Activated CD8-positive, alpha-beta memory T cell treated with anti-CD3 and anti-CD28 coated beads for 36 hours (primary cell): ENCODE measurements at regions not wholly inside any gene's neighbourhood (a gene's known extent, or its start where the extent isn't known, plus 50 kb on each side); places are given as distances from the start of the nearest gene placed in this dataset.

ENCODE experiments used
- CTCF ChIA-PET: fragments of 350-600 bp; sonication (Branson Sonifier 250); formaldehyde crosslinking; loops from one replicate; lab custom pipeline; 2021; ENCODE audit warnings: antibody characterized with exemption; lab: Charles Lee
- POLR2A ChIA-PET: fragments of 350-600 bp; sonication (Branson Sonifier 250); formaldehyde crosslinking; loops from one replicate; lab custom pipeline; 2021; ENCODE audit warnings: antibody characterized with exemption; lab: Charles Lee

DNA sequence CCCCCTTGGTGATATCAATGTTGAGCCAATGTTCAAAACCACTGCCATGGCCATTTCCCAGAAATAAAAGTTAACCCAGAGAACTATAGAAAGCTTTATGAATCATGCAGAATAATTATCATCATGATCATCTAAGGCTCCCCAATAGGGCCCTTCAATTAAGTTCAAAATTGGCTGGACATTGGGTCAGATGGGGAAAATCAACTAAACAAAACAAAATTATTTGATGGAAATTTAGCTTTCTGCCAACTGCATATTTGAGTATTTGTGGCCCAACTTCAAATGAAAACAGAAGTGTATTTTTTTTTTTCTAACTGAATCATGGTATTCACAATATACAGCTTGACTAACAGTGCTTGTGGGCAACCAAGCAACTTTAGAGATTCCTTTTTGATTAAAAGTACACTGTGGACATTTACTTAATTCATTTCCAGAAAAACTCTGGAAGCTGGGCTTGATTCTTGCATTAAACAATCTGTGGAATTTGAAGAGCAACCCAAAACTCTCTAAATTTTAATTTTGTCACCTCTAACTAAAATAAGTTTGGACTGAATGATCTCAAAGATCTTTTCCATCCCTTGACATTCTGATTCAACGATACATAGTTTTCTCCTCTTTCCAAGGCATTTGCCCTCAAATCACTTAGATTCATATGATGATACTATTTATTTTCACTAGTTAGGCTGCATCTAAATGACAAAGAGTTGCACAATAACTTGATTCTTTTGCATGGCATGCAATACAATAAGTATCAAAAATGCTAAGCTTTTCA, 203.2 kb downstream of the AHR start:
- CTCF ChIA-PET: no interaction called here

DNA sequence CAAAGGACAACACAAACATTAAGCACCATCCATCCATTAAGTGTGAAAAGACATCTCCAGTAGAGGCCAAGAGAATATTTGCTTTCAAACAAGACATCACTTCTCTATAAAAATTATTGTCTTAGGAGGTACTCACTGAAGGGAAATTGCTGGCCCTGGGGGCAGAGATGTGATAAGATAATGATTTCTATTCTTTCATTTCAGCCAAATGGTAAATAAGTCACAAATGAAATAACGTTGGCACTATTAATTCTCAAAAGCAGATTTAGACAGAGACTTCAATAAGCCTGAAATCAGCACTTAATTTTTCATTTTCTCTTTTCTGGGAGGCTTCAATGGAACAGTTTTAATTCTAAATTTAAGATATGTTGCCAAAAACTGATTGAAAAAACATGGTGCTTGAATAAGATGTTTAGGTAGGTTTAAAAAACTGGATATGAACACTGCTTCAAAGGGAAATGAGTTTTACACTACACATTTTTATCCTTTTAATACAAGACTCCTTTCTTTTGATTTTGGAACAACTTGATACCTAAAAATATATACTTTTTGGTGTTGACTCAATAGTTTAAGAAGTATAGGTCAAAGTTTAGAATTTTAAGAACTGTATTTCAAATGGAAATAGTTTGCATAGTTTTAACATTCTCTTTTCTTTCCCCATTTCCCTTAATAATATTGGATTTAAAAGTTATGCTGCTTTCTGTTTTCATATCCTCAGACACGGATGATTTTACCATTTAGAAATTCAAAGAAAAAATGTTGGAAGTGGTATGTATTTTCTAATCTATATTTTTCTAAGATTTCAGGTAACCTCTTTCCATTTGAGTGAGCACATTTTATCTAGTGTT, 204.0 kb downstream of the AHR start:
- POLR2A ChIA-PET: no interaction called here

More for the DNA sequence above, 203.2 kb downstream of the AHR start:
- POLR2A ChIA-PET: no interaction called here

GRCh38 chr7:17506095-17506494, 207.6 kb downstream of the AHR start:
- CTCF ChIA-PET: interaction anchor here (1.5 kb wide), 1 partner anchor 10 kb away, joined by 4 read pairs; no protein-coding TSS in a partner anchor
- POLR2A ChIA-PET: no interaction called here

More for the DNA sequence above, 204.0 kb downstream of the AHR start:
- CTCF ChIA-PET: no interaction called here

DNA sequence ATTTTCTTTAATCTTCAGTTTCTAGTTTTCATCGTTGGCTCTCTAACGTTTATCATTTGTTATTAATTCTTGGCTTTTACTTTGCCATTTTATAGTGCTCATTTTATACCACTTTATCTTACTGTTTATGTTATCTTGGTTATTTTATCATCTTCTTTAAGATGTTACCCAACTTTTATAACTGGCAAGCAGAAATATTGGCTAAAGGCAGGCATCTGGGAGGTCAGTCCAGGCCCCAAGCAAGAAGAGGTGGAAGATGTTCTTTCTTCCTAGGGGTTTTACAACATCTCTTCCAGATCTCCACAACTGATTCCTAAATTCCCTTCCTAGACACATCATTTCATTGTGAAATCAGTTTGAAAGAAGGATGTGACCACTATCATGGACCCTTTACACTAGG, 208.1 kb downstream of the AHR start:
- ChIA-PET POLR2A (no interaction called here), CTCF (interaction anchor here (1.5 kb wide), 1 partner anchor 10 kb away, joined by 4 read pairs; no protein-coding TSS in a partner anchor)

- CTCF ChIA-PET: no interaction called here
These were observed 209.3 kb downstream of the AHR start for GRCh38 chr7:17507717-17508116.

DNA sequence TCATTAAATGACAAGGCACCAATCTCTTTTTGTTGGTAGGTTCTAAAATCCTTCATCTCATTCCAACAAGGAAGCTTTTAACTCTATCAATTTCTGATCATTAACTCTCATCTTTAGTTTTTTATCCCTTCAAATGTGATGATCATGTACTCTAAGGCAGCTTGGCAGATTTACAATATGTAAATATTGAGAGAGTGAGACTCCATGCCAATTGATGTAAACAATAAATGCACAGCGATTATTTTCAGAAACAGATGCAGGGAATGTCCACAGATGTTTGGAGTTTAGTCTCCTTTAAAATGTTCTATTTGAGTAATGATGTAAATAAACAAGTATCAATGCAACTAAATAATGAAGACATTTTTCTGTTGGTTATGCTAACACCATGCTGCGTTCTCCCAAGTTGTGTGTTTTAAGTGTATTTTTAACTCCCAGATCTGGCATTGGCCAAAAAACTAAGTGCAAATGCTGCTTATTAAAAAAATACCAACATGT, 213.8 kb downstream of the AHR start:
- ChIA-PET POLR2A (no interaction called here), CTCF (no interaction called here)

More at GRCh38 chr7:17507717-17508116, 209.3 kb downstream of the AHR start:
- POLR2A ChIA-PET: no interaction called here

GRCh38 chr7:17516771-17517170, 218.3 kb downstream of the AHR start:
- CTCF ChIA-PET: no interaction called here
- POLR2A ChIA-PET: no interaction called here

- CTCF ChIA-PET: no interaction called here
- POLR2A ChIA-PET: no interaction called here
These were observed 222.5 kb downstream of the AHR start for GRCh38 chr7:17520941-17521340.

DNA sequence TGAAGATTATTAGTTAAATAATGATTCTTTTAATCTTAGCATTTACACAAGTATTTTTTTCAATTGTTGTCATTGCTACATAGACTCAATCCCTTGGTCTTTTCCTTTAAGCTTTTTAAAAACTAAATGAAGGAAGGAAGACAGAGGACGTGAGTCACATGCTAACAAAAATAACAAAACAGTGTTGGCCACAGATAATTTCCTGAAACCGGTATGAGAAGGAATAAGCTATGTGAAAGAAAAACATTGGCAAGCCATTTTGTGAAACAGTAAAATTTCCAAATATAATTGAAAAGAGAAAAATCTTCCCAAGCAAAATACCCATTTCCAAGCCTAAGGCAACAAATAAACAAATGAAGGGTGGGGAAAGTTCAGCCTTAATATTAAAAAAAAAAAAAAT, 223.0 kb downstream of the AHR start:
- CTCF ChIA-PET: no interaction called here
- POLR2A ChIA-PET: no interaction called here

DNA sequence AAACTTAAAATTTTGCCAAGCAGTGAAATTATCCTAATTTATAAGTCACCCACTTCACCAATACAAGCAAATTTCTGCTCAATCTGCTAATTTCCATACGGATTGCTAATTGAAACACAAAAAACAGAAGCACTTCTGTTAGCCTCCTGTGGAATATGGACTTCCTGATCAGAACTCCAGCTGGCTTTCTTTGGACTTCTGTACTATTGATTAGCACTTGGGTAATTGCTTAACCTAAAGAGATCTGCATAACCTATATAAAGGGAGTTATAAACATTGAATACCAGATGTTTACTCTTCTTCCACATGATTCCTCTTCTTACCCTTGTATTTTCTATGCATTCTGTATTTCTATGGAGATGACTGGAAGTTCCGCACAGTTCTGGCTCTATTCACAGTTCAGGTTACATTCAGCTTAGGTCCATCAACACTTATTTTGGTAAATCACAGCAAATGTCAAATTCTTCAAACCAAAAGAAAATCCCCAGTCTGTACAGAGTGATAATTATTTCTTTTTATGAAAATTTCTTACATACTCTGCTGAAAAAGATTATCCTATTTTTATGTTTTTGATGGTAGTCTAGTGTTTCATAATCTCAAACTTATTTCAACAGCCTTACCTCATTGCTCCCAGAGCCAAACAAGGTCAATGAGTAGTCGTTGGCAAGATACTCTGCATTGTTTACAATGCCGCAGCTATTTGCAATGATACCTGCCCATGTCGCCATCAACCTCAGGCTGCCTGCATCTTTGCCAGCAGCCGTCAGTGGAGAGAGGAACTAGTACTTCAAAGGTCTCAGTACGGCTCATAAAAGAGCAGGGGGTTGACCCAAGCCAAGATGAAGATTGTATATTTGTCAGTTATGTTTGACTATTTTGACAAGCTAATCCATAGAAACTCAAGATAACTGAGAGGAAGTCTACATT, 225.6 kb downstream of the AHR start:
- POLR2A ChIA-PET: no interaction called here
- CTCF ChIA-PET: no interaction called here

DNA sequence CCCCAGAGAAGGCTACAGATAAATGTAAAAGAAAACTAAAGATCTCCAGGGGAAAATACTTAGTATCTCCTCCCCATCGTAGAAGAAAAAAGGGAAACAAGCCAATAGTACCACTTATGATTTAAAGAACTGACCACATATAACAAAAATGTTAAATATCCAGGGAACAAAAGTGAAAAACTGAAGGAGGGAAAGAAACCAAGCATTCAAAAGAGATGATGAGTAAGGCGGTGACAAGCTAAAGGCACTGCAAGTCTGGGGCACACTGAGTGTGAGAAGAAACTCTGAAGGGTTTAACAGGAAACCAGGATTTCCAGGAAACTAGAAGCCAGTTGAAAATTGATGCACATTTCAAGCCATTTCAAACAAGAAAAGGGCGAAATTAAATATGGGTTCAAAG, 226.3 kb downstream of the AHR start:
- ChIA-PET POLR2A (no interaction called here), CTCF (no interaction called here)

DNA sequence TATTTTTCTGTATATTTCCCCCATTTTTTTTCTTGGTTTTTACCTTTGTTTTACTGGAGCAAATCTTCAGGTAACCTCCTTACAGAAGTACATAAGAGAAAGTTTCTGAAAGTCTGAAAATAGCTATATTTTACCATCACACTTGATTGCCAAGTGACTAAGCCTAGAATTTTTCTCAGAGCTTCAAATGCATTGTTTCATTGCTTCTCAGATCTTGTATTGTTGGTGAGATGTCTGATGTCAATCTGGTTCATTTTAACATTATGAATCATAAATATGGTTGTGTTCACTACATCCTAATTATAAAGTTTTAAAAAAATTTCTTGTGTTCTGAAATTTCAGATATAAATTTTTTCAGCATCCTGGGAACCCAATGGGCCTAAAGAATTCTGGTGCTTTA, 228.2 kb downstream of the AHR start:
- ChIA-PET POLR2A (no interaction called here), CTCF (interaction anchor here (1.0 kb wide), 1 partner anchor 82 kb away, joined by 3 read pairs; no protein-coding TSS in a partner anchor)

GRCh38 chr7:17528636-17529035, 230.2 kb downstream of the AHR start:
- ChIA-PET CTCF (interaction anchor here (0.6 kb wide), 1 partner anchor 11 kb away, joined by 4 read pairs; no protein-coding TSS in a partner anchor), POLR2A (no interaction called here)

GRCh38 chr7:17530244-17530643, 231.8 kb downstream of the AHR start:
- ChIA-PET CTCF (no interaction called here), POLR2A (no interaction called here)

GRCh38 chr7:17530741-17531421, 232.4 kb downstream of the AHR start:
- ChIA-PET POLR2A (no interaction called here), CTCF (no interaction called here)

- ChIA-PET CTCF (no interaction called here), POLR2A (no interaction called here)
These were observed 234.5 kb downstream of the AHR start for GRCh38 chr7:17532861-17533404.

- ChIA-PET POLR2A (no interaction called here), CTCF (no interaction called here)
These were observed 235.9 kb downstream of the AHR start for GRCh38 chr7:17534348-17534747.

GRCh38 chr7:17535776-17536175, 237.3 kb downstream of the AHR start:
- ChIA-PET CTCF (no interaction called here), POLR2A (no interaction called here)
